IPS-18c (cell line): ENCODE measurements at regions not wholly inside any gene's neighbourhood (a gene's known extent, or its start where the extent isn't known, plus 50 kb on each side); places are given as distances from the start of the nearest gene placed in this dataset.

Experiments
- H3K4me3 ChIP-seq: 2 replicates; pipeline ENCODE4 v1.7.0; 2013; ENCODE audit warnings: low read depth, mild to moderate bottlenecking, low read length, moderate library complexity; ENCODE audit not compliant: insufficient read depth
- H3K9me3 ChIP-seq: one replicate; pipeline ENCODE4 v1.6.1; 2013; ENCODE audit warnings: mild to moderate bottlenecking, low read length, moderate library complexity; ENCODE audit not compliant: control insufficient read depth, insufficient read depth

DNA sequence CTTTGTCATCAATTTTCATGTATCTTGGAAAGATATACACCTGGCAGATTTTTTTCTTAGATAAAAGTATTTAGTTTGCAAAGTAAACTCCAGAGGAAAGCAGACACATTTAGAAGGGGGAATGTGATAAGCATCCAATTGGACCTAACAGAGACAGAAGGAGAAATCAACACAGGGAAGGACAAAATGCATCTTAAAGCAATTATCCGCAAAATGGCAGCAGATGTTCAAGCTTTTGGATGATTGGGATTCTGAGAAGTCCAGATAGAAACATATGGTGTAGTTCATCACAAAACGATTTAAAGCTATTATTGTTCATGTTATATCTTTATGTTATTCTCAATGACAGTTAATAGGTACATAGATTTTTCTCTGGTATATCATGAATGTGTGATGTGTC, 1153.1 kb upstream of the B3GALT2 start:
- Histone ChIP-seq H3K4me3 (no peak overlapping the region), H3K9me3 (no peaks in the 10 kb centered on the region)

- Histone ChIP-seq H3K9me3 (no peaks in the 10 kb centered on the region), H3K4me3 (no peak overlapping the region)
These were observed 1152.0 kb upstream of the B3GALT2 start for GRCh38 chr1:194338241-194338948.

- H3K9me3 ChIP-seq = no peaks in the 10 kb centered on the region
- H3K4me3 ChIP-seq = no peak overlapping the region
These were observed 1146.8 kb upstream of the B3GALT2 start for GRCh38 chr1:194333240-194333639.

- Histone ChIP-seq H3K4me3 (no peak overlapping the region), H3K9me3 (no peaks in the 10 kb centered on the region)
These were observed 1145.3 kb upstream of the B3GALT2 start for GRCh38 chr1:194331758-194332157.

GRCh38 chr1:194322751-194323150, 1136.3 kb upstream of the B3GALT2 start:
- H3K9me3 ChIP-seq = no peaks in the 10 kb centered on the region
- no peak overlapping the region for H3K4me3 ChIP-seq

- no peak overlapping the region for H3K4me3 ChIP-seq
- no peaks in the 10 kb centered on the region for H3K9me3 ChIP-seq
These were observed 1132.4 kb upstream of the B3GALT2 start for GRCh38 chr1:194318790-194319280.

DNA sequence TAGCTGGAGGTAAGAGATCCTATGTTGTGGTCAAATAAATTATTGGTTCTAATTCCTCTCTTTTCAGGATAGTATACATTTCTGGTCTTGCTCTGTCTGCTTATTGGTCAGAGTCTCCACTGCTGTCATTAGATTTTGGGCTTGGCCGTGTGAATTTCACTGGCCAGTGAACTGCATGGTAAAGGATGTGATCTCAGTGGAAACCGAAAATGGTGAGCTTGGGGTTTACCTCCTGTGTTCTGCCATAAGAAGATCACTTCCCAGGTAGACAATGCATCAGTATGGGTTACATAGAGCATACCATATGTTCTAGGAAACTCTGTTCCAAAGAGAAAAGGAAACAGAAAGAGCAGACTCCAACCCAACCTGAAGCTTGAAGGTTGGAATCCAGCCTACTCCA, 1123.3 kb upstream of the B3GALT2 start:
- no peak overlapping the region for H3K4me3 ChIP-seq
- H3K9me3 ChIP-seq = no peaks in the 10 kb centered on the region

DNA sequence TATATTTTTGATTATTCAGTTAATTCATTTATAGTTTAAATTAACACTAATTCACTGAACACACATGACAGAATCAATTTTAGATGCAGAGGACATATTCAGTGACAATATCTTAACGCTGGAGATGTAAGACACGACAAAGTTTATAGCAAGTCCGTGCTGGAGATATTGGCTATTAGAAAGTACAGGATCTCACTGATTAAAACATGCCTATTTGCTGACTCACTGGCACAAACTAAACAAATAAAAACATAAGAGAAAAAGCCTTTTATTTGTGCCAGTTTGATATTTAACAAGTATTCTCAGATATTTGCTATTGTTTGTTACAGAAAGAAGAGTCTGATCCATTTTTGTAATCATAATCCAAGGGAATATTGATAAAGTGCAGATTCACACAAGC, 1122.9 kb upstream of the B3GALT2 start:
- Histone ChIP-seq H3K9me3 (no peaks in the 10 kb centered on the region), H3K4me3 (no peak overlapping the region)

- no peak overlapping the region for H3K4me3 ChIP-seq
- no peaks in the 10 kb centered on the region for H3K9me3 ChIP-seq
These were observed 1114.4 kb upstream of the B3GALT2 start for GRCh38 chr1:194300776-194301175.

- no peaks in the 10 kb centered on the region for H3K9me3 ChIP-seq
- H3K4me3 ChIP-seq = no peak overlapping the region
These were observed 1113.9 kb upstream of the B3GALT2 start for GRCh38 chr1:194300340-194300739.

GRCh38 chr1:194298007-194298598, 1111.7 kb upstream of the B3GALT2 start:
- H3K4me3 ChIP-seq = no peak overlapping the region
- H3K9me3 ChIP-seq = no peaks in the 10 kb centered on the region

DNA sequence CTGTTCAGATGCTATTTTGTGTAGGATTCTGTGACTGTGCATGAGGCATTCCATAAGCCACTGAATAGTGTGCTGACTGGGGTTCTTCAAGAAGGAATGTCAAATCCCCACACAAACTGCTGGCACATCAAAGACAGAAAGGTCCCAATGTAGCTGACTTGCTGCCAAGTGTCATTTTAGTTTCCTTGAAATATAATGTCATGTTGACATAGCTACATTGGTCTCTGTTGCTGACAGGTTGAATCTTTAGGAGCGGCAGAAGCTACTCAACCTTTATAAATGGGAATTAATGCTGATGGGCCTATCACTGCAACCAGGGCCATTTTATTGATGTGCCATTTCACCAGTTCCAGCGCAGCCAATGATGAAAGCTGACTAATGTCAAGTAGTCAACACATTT, 1110.7 kb upstream of the B3GALT2 start:
- Histone ChIP-seq H3K9me3 (no peaks in the 10 kb centered on the region), H3K4me3 (no peak overlapping the region)

DNA sequence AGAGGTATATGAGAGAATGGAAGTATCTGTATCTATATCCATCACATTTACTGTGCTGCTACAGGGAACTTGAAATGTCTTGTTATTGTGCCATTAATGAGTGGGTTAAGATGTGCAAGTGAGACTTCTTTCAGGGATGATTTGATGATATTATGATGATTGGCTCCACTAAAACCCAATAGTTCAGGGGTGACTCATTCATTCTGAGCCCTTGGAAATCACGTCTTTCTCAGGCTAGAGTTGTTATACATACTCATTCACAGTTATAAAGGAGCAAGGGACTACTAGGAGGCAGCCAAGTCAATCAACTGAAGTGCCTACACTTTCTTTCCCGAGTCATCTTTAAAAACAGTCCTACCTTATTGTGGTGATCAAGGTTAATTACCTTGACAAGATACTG, 1109.8 kb upstream of the B3GALT2 start:
- no peaks in the 10 kb centered on the region for H3K9me3 ChIP-seq
- no peak overlapping the region for H3K4me3 ChIP-seq

DNA sequence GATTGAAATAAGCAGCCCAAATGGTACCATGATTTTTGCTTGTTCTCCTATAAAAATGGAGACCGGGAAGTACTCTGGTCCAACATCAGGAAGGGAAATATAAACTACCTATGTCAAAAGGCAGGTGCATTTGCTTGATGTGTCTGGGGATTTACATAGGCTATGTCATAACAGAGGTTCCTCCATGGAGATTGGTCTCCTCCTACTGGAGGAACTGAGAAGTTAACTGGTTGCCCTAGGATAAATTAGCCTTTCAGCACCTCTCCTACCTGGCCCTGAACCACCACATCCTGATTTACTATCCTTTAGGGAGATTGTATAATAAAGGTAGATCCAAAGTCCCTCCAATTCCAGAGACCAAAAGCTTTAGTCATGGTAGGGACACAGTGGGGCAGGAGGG, 1109.3 kb upstream of the B3GALT2 start:
- no peaks in the 10 kb centered on the region for H3K9me3 ChIP-seq
- no peak overlapping the region for H3K4me3 ChIP-seq

DNA sequence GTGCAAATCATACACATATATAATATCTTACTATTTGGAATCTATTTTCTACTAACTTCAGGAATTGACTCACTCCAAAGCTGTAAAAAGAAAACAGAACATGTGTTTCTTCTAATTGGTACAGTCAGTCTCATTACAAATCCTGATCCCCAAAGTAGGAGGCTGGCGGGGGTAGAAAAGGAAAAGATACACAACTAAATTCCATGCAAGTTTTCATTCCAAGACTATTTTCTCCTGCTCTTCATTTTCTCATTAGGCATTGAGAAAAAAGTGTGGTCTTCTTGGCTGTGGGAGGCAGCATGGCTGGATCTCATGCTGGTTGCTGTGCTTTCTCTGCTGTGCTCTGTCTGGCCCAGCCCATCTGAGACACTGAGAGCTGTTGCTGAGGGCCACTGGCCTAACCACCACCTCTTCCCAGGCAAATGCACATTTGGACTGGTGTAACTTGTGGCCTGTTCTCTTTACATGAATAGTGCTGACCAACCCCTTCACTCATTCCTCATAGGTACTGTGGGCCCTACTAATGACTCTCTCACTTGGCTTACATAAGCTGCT, 1107.5 kb upstream of the B3GALT2 start:
- Histone ChIP-seq H3K4me3 (no peak overlapping the region), H3K9me3 (no peaks in the 10 kb centered on the region)

DNA sequence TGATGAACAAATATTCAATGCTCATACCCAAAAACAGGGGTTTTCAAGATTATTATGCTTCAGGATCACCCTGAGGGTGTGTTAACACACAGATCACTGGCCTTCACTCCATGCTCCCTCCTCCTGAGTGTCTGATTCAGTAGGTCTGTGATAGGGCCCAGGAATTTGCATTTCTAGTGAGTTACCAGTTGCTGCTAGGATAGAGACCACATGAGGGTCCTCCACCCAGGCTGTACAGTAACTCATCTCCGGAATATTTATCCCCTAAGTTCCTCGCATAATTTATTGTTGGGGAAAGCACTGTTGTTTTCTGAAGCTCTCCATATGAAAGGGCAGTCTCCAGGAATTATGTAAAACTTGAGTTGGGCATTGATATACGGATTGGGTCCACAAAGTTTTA, 1106.6 kb upstream of the B3GALT2 start:
- Histone ChIP-seq H3K9me3 (no peaks in the 10 kb centered on the region), H3K4me3 (no peak overlapping the region)

DNA sequence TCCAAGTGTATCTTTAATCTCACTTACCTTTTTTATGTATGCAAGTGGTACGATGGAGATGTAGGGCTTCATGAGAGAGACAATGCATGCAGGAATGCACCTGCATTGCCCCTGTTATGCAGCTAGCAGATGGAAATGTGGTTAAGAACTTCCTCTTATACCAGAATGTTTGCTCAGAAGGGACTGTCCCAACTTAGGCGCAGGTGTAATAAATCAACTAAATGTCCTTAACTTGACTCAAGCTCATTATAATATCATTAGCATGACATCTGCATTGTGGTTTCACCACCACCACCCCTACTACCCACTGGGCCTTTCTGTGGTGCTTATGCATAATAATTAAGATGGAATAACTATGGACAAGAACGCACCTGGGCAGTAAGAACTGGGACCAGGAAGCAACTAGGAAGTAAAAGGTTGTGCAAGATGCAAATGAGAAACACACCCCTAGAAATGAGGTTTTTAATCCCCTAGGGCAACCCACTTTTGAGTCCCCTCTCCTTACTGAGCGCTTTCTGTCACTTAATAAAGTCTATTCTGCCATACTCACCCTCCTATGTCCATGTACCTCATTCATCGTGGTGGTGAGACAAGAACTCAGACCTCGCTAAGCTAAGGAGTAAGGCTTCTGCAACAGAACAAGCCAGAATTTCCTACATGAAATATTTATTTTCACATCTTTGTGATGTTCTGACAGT, 1103.3 kb upstream of the B3GALT2 start:
- Histone ChIP-seq H3K4me3 (no peak overlapping the region), H3K9me3 (no peaks in the 10 kb centered on the region)

DNA sequence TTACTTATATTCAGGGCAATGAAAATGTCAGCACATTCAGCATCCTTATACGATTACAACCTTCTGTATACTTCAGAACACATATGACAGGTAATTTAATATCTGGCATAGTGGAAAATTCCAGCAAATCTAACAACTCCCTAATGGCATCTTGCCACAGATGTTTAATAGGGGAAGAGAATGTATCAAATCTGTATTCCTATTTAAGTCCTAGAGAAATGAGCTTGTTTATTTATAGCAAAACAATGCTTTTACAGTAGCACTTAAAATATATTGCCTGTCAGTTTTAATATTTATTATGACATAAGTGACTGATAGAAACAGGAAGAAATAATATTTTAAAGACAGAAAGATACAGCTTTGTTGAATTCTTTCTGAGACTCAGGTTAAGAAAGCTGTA, 1101.8 kb upstream of the B3GALT2 start:
- Histone ChIP-seq H3K9me3 (no peaks in the 10 kb centered on the region), H3K4me3 (no peak overlapping the region)
